ENCODE measurements at regions not wholly inside any gene's neighbourhood (a gene's known extent, or its start where the extent isn't known, plus 50 kb on each side); places are given as distances from the start of the nearest gene placed in this dataset.

DNA sequence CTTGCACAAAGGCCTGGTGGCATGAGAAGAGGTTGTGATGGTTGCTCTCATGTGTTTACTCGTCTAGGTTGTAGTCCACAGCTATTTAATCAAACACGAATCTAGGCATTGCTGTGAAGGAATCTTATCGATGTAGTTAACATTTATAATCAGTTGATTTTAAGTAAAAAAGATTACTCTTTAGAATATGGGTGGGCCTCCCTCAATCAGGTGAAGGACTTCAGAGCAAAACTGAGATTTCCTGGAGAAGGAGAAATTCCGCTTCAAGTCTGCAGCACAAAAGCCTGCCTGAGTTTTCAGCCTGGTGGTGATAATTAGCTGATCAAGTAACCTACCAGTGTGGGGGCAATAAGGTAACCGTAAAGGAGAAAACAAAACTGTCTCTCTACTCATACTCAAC is 523.6 kb downstream of the GRIN2A start:
- CTCF ChIA-PET: no interaction called here

GRCh38 chr16:9660898-9661297 is 521.3 kb downstream of the GRIN2A start:
- TF ChIP-seq, protein P1, sequence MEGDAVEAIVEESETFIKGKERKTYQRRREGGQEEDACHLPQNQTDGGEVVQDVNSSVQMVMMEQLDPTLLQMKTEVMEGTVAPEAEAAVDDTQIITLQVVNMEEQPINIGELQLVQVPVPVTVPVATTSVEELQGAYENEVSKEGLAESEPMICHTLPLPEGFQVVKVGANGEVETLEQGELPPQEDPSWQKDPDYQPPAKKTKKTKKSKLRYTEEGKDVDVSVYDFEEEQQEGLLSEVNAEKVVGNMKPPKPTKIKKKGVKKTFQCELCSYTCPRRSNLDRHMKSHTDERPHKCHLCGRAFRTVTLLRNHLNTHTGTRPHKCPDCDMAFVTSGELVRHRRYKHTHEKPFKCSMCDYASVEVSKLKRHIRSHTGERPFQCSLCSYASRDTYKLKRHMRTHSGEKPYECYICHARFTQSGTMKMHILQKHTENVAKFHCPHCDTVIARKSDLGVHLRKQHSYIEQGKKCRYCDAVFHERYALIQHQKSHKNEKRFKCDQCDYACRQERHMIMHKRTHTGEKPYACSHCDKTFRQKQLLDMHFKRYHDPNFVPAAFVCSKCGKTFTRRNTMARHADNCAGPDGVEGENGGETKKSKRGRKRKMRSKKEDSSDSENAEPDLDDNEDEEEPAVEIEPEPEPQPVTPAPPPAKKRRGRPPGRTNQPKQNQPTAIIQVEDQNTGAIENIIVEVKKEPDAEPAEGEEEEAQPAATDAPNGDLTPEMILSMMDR (conservative IDR thresholded peaks at IDR 0.05; ENCODE audit: low read depth): no peak
- DNase-seq (ENCODE audit: low spot score): no peak
- H3K27ac ChIP-seq: no peak overlapping the region
- CTCF ChIA-PET: no interaction called here
- POLR2A ChIA-PET (ENCODE audit: low non-redundant PET): no interaction called here

More for the DNA sequence above, 523.6 kb downstream of the GRIN2A start:
- TF ChIP-seq, protein P1 (conservative IDR thresholded peaks at IDR 0.05; ENCODE audit: low read depth): no peak
- no peak overlapping the region for H3K27ac ChIP-seq
- POLR2A ChIA-PET (ENCODE audit: low non-redundant PET): no interaction called here
- no peak for DNase-seq (ENCODE audit: low spot score)

- ChIA-PET POLR2A (ENCODE audit: low non-redundant PET) (no interaction called here), CTCF (no interaction called here)
- TF ChIP-seq, protein P1 (conservative IDR thresholded peaks at IDR 0.05; ENCODE audit: low read depth): no peak
- no peak for DNase-seq (ENCODE audit: low spot score)
- no peak overlapping the region for H3K27ac ChIP-seq
Observed at GRCh38 chr16:9661336-9662017, 520.8 kb downstream of the GRIN2A start.

- ChIA-PET CTCF (interaction anchor here (0.7 kb wide), 1 partner anchor 615 kb away, joined by 3 read pairs; no protein-coding TSS in a partner anchor), POLR2A (ENCODE audit: low non-redundant PET) (no interaction called here)
- no peak for DNase-seq (ENCODE audit: low spot score)
- TF ChIP-seq, protein P1 (conservative IDR thresholded peaks at IDR 0.05; ENCODE audit: low read depth): no peak
- H3K27ac ChIP-seq: no peak overlapping the region
Observed at GRCh38 chr16:9663588-9663987, 518.6 kb downstream of the GRIN2A start.

DNA sequence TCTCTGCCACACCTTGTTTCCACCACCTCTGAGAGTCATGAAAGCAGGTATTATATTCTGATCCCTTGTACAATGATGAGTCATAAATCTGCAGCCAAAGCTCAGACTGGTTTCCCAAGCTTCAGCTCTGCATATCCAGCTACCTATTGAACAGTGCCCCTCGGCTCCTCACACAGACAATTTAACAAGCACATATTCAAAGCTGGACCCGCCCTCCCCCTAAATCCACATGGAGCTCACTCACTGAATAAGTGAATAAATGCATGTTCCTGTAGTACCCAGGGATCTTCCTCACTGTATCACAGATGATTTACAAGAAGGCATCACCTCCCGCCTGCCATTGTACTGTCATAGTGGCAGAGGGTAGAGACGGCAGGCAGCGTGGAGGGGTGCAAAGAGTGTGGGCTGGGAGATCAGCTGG is 516.4 kb downstream of the GRIN2A start:
- CTCF ChIA-PET: interaction anchor here (0.6 kb wide), 1 partner anchor 249 kb away, joined by 4 read pairs; no protein-coding TSS in a partner anchor
- POLR2A ChIA-PET (ENCODE audit: low non-redundant PET): no interaction called here
- peak; percentile 8 for DNase-seq (ENCODE audit: low spot score)
- TF ChIP-seq, protein P1 (conservative IDR thresholded peaks at IDR 0.05; ENCODE audit: low read depth): no peak
- no peak overlapping the region for H3K27ac ChIP-seq

GRCh38 chr16:9666834-9667480 is 515.3 kb downstream of the GRIN2A start:
- no peak for DNase-seq (ENCODE audit: low spot score)
- POLR2A ChIA-PET (ENCODE audit: low non-redundant PET): no interaction called here
- no peak overlapping the region for H3K27ac ChIP-seq
- CTCF ChIA-PET: no interaction called here
- TF ChIP-seq, protein P1 (conservative IDR thresholded peaks at IDR 0.05; ENCODE audit: low read depth): no peak
